GM12864 (cell line): ENCODE measurements at regions not wholly inside any gene's neighbourhood (a gene's known extent, or its start where the extent isn't known, plus 50 kb on each side); places are given as distances from the start of the nearest gene placed in this dataset.

Experiments
- DNase-seq: peaks from one replicate; pipeline ENCODE4 v3.0.0-alpha.2; 2011; ENCODE audit warnings: low read depth
- H3K4me3 ChIP-seq: 2 replicates; pipeline ENCODE4 v1.5.1; 2011; ENCODE audit warnings: mild to moderate bottlenecking, low read depth, low read length, control low read depth
- CTCF ChIP-seq: IDR thresholded peaks from 2 replicates; pipeline ENCODE4 v1.5.1; 2011; ENCODE audit warnings: low read depth, mild to moderate bottlenecking, moderate library complexity, low read length, control low read depth, inconsistent platforms; ENCODE audit errors: missing control alignments

- no peak overlapping the region for H3K4me3 ChIP-seq
- no peak for TF ChIP-seq CTCF
- DNase-seq, result no peak
These were observed 166.4 kb upstream of the ZNF217 start for GRCh38 chr20:53760025-53760441.

- no peak for DNase-seq
- H3K4me3 ChIP-seq, result no peak overlapping the region
- no peak for TF ChIP-seq CTCF
These were observed 163.9 kb upstream of the ZNF217 start for GRCh38 chr20:53757472-53757913.

- no peak for DNase-seq
- no peak overlapping the region for H3K4me3 ChIP-seq
- TF ChIP-seq CTCF, result no peak
These were observed 162.3 kb upstream of the ZNF217 start for GRCh38 chr20:53755733-53756531.

GRCh38 chr20:53753880-53754459 is 160.3 kb upstream of the ZNF217 start:
- no peak overlapping the region for H3K4me3 ChIP-seq
- no peak for TF ChIP-seq CTCF
- DNase-seq, result no peak

GRCh38 chr20:53752971-53753879 is 159.6 kb upstream of the ZNF217 start:
- H3K4me3 ChIP-seq, result no peak overlapping the region
- no peak for TF ChIP-seq CTCF
- no peak for DNase-seq

- no peak overlapping the region for H3K4me3 ChIP-seq
- no peak for DNase-seq
- TF ChIP-seq CTCF, result no peak
These were observed 158.9 kb upstream of the ZNF217 start for GRCh38 chr20:53752583-53752970.
